AG04450 (cell line): ENCODE measurements at regions not wholly inside any gene's neighbourhood (a gene's known extent, or its start where the extent isn't known, plus 50 kb on each side); places are given as distances from the start of the nearest gene placed in this dataset.
"Not testable (repeated sequence)": the region's sequence is repeated elsewhere in the genome, so short reads cannot be mapped to it uniquely, and the experiment has no call there.

Source experiments
- CTCF ChIA-PET: fragments of 300-600, 350-600 bp; formaldehyde crosslinking; extraction: SDS; loops from one replicate; lab custom pipeline; 2022; ENCODE audit warnings: antibody characterized with exemption, inconsistent platforms; lab: Charles Lee
- POLR2A ChIA-PET: fragments of 350-600 bp; formaldehyde crosslinking; extraction: SDS; loops from one replicate; lab custom pipeline; 2021; ENCODE audit warnings: antibody characterized with exemption, inconsistent platforms; lab: Yijun Ruan, JAX
- DNase-seq: peaks from one replicate; pipeline ENCODE4 v3.0.0-alpha.2; 2011; ENCODE audit warnings: low read depth, low spot score
- H3K27ac ChIP-seq: one replicate; pipeline ENCODE4 v1.5.1; 2012; ENCODE audit warnings: low read depth, low read length, control low read depth
- H3K27me3 ChIP-seq: one replicate; pipeline ENCODE4 v1.6.0; 2012; ENCODE audit warnings: low read length; ENCODE audit not compliant: control insufficient read depth, insufficient read depth
- H3K4me3 ChIP-seq: 2 replicates; pipeline ENCODE4 v1.5.1; 2011; ENCODE audit warnings: mild to moderate bottlenecking, low read depth, low read length, control low read depth
- H3K9me3 ChIP-seq: 2 replicates; pipeline ENCODE4 v1.5.1; 2012; ENCODE audit warnings: low read length; ENCODE audit not compliant: control insufficient read depth, insufficient read depth
- CTCF ChIP-seq: IDR thresholded peaks from 2 replicates; pipeline ENCODE4 v1.5.1; 2011; ENCODE audit warnings: low read depth, low read length, control low read depth, inconsistent platforms

- ChIA-PET CTCF (no interaction called here), POLR2A (no interaction called here)
- no peak overlapping the region for H3K27ac ChIP-seq
- H3K9me3 ChIP-seq = no peaks in the 10 kb centered on the region
- no peak overlapping the region for H3K4me3 ChIP-seq
- no peak for TF ChIP-seq CTCF
- no peak for DNase-seq
- no peaks in the 10 kb centered on the region for H3K27me3 ChIP-seq
Measured at GRCh38 chr2:66164470-66164869, 270.5 kb upstream of the MEIS1 start.

- Histone ChIP-seq H3K27me3 (no peaks in the 10 kb centered on the region), H3K9me3 (no peaks in the 10 kb centered on the region), H3K4me3 (no peak overlapping the region), H3K27ac (no peak overlapping the region)
- DNase-seq = no peak
- no peak for TF ChIP-seq CTCF
- POLR2A ChIA-PET = no interaction called here
- CTCF ChIA-PET = no interaction called here
Measured at GRCh38 chr2:66156171-66156570, 278.8 kb upstream of the MEIS1 start.

DNA sequence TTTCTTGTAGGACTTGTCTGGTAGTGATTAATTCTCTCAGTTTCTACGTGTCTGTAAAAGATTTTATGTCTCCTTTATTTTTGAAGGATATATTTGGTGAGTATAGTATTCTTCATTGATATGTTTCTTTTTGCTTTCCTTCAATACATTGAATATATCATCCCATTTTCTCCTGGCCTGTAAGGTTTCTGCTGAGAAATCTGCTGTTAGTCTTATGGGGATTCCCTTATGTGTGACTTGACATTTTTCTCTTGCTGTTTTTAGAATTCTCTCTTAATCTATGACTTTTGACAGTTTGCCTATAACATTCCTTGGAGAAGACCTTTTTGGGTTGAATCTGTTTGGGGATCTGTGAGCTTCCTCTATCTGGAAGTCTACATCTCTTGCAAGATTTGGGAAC is 281.0 kb upstream of the MEIS1 start:
- no peaks in the 10 kb centered on the region for H3K27me3 ChIP-seq
- no peak overlapping the region for H3K27ac ChIP-seq
- ChIA-PET POLR2A (no interaction called here), CTCF (no interaction called here)
- no peak for DNase-seq
- no peaks in the 10 kb centered on the region for H3K9me3 ChIP-seq
- TF ChIP-seq CTCF = no peak
- no peak overlapping the region for H3K4me3 ChIP-seq

- H3K9me3 ChIP-seq = no peaks in the 10 kb centered on the region
- DNase-seq = no peak
- ChIA-PET CTCF (no interaction called here), POLR2A (no interaction called here)
- H3K4me3 ChIP-seq = no peak overlapping the region
- TF ChIP-seq CTCF = no peak
- H3K27ac ChIP-seq = no peak overlapping the region
- H3K27me3 ChIP-seq = no peaks in the 10 kb centered on the region
Measured at GRCh38 chr2:66145490-66145889, 289.4 kb upstream of the MEIS1 start.

DNA sequence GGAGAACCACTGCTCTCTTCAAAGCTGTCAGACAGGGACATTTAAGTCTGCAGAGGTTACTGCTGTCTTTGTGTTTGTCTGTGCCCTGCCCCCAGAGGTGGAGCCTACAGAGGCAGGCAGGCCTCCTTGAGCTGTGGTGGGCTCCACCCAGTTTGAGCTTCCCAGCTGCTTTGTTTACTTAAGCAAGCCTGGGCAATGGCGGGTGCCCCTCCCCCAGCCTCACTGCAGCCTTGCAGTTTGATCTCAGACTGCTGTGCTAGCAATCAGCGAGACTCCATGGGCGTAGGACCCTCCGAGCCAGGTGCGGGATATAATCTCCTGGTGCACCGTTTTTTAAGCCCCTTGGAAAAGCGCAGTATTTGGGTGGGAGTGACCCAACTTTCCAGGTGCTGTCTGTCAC is 290.6 kb upstream of the MEIS1 start:
- POLR2A ChIA-PET, H3K27me3 ChIP-seq, H3K4me3 ChIP-seq, DNase-seq, H3K27ac ChIP-seq, H3K9me3 ChIP-seq, CTCF ChIA-PET: not testable (repeated sequence)

DNA sequence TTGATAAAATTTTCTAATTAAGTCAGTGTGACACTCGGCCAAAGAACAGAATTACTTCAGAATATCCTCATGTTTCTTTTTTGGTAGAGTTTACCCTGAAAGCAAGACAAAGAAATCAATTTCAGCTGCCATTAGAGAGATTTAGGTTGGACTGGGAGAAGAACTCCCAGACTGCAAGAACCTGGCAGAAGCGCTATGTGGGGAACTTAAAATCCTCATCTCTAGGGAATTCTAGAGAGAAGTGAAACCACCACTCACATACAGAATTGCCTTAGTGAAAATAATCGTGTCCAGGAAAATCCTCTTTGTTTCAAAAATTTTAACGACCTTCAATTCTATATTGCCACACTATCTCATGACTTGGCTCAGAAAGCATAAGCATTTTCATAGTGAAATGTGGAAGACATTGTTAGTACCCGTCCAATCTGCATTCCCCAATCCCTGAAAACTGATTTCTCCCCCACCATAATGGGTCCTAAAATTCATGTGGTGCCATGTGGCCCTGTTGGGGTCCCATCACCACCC is 297.3 kb upstream of the MEIS1 start:
- POLR2A ChIA-PET = no interaction called here
- TF ChIP-seq CTCF = no peak
- Histone ChIP-seq H3K27ac (no peak overlapping the region), H3K9me3 (no peaks in the 10 kb centered on the region), H3K27me3 (peaks cover 2% of the 10 kb centered on the region), H3K4me3 (no peak overlapping the region)
- no peak for DNase-seq
- CTCF ChIA-PET = no interaction called here
